HEK293T (cell line): ENCODE measurements at regions not wholly inside any gene's neighbourhood (a gene's known extent, or its start where the extent isn't known, plus 50 kb on each side); places are given as distances from the start of the nearest gene placed in this dataset.

ENCODE experiments used
- CTCF ChIA-PET: fragments of 350-600 bp; formaldehyde crosslinking; extraction: SDS; loops from one replicate; lab custom pipeline; 2021; ENCODE audit warnings: antibody characterized with exemption, inconsistent platforms; lab: Yijun Ruan, JAX
- POLR2A ChIA-PET: fragments of 350-600 bp; formaldehyde crosslinking; extraction: SDS; loops from one replicate; lab custom pipeline; 2020; ENCODE audit warnings: antibody characterized with exemption, inconsistent platforms; lab: Yijun Ruan, JAX
- DNase-seq: peaks from one replicate; pipeline ENCODE4 v3.0.0; 2012; ENCODE audit warnings: mixed read lengths; ENCODE audit errors: extremely low spot score
- ARNT ChIP-seq: fragments of 450-650 bp; IDR thresholded peaks from 2 replicates; pipeline ENCODE4 v1.6.1; 2017; ENCODE audit warnings: mild to moderate bottlenecking
- BHLHE40 ChIP-seq: fragments of 450-650 bp; IDR thresholded peaks from 2 replicates; pipeline ENCODE4 v1.6.1; 2016; ENCODE audit warnings: mild to moderate bottlenecking, moderate library complexity, borderline replicate concordance
- CTBP1 ChIP-seq: fragments of 450-650 bp; IDR thresholded peaks from 2 replicates; pipeline ENCODE4 v1.6.1; 2016; ENCODE audit warnings: borderline replicate concordance
- ELF4 ChIP-seq: fragments of 450-650 bp; IDR thresholded peaks from 2 replicates; pipeline ENCODE4 v1.6.1; 2017; ENCODE audit warnings: antibody characterized with exemption
- FOXA1 ChIP-seq: fragments of 450-650 bp; IDR thresholded peaks from 2 replicates; pipeline ENCODE4 v1.6.1; 2016; ENCODE audit warnings: mild to moderate bottlenecking
- FOXK2 ChIP-seq: fragments of 450-650 bp; IDR thresholded peaks from 2 replicates; pipeline ENCODE4 v1.6.1; 2016; ENCODE audit warnings: mild to moderate bottlenecking
- FOXM1 ChIP-seq: fragments of 450-650 bp; IDR thresholded peaks from 2 replicates; pipeline ENCODE4 v1.6.1; 2017; ENCODE audit warnings: mild to moderate bottlenecking, borderline replicate concordance
- HDGF ChIP-seq: fragments of 450-650 bp; IDR thresholded peaks from 2 replicates; pipeline ENCODE4 v1.6.1; 2017; ENCODE audit warnings: antibody characterized with exemption, borderline replicate concordance
- L3MBTL2 ChIP-seq: fragments of 450-650 bp; conservative IDR thresholded peaks from 2 replicates; pipeline ENCODE4 v1.6.1; 2016; ENCODE audit warnings: mild to moderate bottlenecking
- LEF1 ChIP-seq: fragments of 450-650 bp; IDR thresholded peaks from 2 replicates; pipeline ENCODE4 v1.6.1; 2017; ENCODE audit warnings: mild to moderate bottlenecking, borderline replicate concordance
- NFRKB ChIP-seq: fragments of 450-650 bp; IDR thresholded peaks from 2 replicates; pipeline ENCODE4 v1.6.1; 2016; ENCODE audit warnings: mild to moderate bottlenecking, moderate library complexity
- PKNOX1 ChIP-seq: fragments of 450-650 bp; IDR thresholded peaks from 2 replicates; pipeline ENCODE4 v1.6.1; 2016
- SP1 ChIP-seq: fragments of 450-650 bp; IDR thresholded peaks from 2 replicates; pipeline ENCODE4 v1.6.1; 2017
- SUZ12 ChIP-seq: fragments of 450-650 bp; IDR thresholded peaks from 2 replicates; pipeline ENCODE4 v1.6.1; 2016; ENCODE audit warnings: mild to moderate bottlenecking
- TARDBP ChIP-seq: fragments of 450-650 bp; IDR thresholded peaks from 2 replicates; pipeline ENCODE4 v1.6.1; 2016
- ZNF384 ChIP-seq: fragments of 450-650 bp; IDR thresholded peaks from 2 replicates; pipeline ENCODE4 v1.6.1; 2016

GRCh38 chr1:56202796-56203492 is 376.4 kb downstream of the PLPP3 start:
- ChIA-PET POLR2A (no interaction called here), CTCF (interaction anchor here (0.6 kb wide), 1 partner anchor 26 kb away, joined by 3 read pairs; no protein-coding TSS in a partner anchor)
- no peak for DNase-seq
- no peak for TF ChIP-seq SP1
- TF ChIP-seq ARNT: no peak
- TF ChIP-seq ZNF384: no peak
- no peak for TF ChIP-seq FOXM1
- no peak for TF ChIP-seq HDGF
- TF ChIP-seq FOXK2: no peak
- TF ChIP-seq TARDBP: no peak
- no peak for TF ChIP-seq BHLHE40
- no peak for TF ChIP-seq NFRKB
- no peak for TF ChIP-seq PKNOX1
- TF ChIP-seq SUZ12: no peak

DNA sequence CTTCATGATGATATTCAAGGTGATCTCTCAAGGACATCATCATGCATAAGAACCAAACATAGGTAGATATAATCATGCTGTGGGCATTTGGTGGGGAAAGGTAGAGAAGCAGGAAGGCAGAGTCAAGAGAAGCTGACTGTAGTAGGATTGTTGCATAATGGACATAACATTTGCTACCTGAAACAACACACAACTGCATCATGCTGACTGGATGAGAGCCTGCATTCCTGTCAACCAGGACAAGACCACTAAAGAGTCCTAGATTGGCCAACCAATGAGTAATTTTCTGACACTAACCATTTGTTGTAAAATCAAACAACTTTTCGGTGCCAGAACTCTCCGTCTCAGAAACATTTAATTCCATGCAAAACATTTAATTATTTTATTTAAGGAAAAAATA is 377.2 kb downstream of the PLPP3 start:
- POLR2A ChIA-PET: no interaction called here
- TF ChIP-seq ZNF384 (no peak), CTBP1 (no peak), SP1 (no peak)
- CTCF ChIA-PET: interaction anchor here (0.6 kb wide), 1 partner anchor 25 kb away, joined by 3 read pairs; no protein-coding TSS in a partner anchor

DNA sequence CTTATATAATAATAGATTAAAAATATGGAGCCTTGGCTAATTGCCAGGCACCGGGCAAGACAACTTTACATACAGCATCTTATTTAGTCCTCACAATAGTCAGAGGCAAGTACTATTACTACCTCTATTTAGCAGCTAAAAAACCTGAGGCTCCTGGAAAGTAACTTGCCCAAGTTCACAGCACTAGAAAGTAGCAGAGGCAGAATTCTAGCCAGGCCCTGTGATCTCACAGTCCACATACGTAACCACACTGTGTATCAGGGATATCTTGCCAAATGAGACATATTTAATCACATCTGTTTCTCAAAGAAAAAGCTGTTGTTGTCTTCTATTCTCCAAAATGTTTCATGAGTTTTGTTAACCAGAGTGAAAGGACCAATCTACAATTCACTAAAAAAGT is 378.5 kb downstream of the PLPP3 start:
- ChIA-PET POLR2A (no interaction called here), CTCF (no interaction called here)
- no peak for TF ChIP-seq SP1
- TF ChIP-seq PKNOX1: no peak
- TF ChIP-seq TARDBP: no peak
- TF ChIP-seq NFRKB: no peak
- no peak for TF ChIP-seq ARNT
- TF ChIP-seq CTBP1: no peak
- no peak for TF ChIP-seq HDGF
- TF ChIP-seq LEF1: no peak
- no peak for TF ChIP-seq L3MBTL2
- no peak for DNase-seq

More for the DNA sequence above, 377.2 kb downstream of the PLPP3 start:
- DNase-seq: no peak

DNA sequence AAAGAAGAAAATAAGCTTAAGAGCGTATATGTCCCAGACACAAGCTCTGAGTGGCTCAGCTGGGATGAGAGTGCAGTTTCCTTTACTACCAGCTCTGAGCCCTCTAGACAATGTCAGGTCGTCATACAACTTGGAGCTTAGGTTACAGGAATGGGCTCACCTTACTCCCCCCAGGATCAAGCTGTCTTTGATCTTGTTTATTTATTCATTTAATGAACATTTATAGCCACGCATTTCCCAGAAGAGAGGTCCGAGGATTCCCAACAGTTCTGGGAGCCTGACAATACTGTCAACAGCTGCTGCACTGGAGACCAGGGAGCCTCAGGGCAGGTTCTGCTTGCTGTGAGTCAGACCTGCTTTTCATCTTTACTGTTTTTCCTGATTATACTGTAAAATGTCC is 378.9 kb downstream of the PLPP3 start:
- CTCF ChIA-PET: interaction anchor here (0.6 to 1.3 kb wide), 4 partner anchors 9 to 375 kb away, joined by 3 to 7 read pairs (median 4); no protein-coding TSS in a partner anchor
- TF ChIP-seq LEF1 (0 out of 2 replicates have a peak, but pooled peaks have one; percentile 27), FOXK2 (no peak), ARNT (no peak)
- DNase-seq: peak; percentile 41
- POLR2A ChIA-PET: no interaction called here

- DNase-seq: no peak
- POLR2A ChIA-PET: no interaction called here
- TF ChIP-seq FOXM1 (no peak), SUZ12 (no peak), FOXA1 (no peak), LEF1 (no peak), HDGF (no peak), NFRKB (no peak), L3MBTL2 (no peak), PKNOX1 (no peak), TARDBP (no peak), CTBP1 (no peak), FOXK2 (no peak), BHLHE40 (no peak), ELF4 (no peak), SP1 (no peak), ZNF384 (no peak)
- CTCF ChIA-PET: interaction anchor here (0.6 to 1.3 kb wide), 5 partner anchors 8 to 376 kb away, joined by 3 to 7 read pairs (median 3); no protein-coding TSS in a partner anchor
These were observed 379.4 kb downstream of the PLPP3 start for GRCh38 chr1:56199956-56200355.

DNA sequence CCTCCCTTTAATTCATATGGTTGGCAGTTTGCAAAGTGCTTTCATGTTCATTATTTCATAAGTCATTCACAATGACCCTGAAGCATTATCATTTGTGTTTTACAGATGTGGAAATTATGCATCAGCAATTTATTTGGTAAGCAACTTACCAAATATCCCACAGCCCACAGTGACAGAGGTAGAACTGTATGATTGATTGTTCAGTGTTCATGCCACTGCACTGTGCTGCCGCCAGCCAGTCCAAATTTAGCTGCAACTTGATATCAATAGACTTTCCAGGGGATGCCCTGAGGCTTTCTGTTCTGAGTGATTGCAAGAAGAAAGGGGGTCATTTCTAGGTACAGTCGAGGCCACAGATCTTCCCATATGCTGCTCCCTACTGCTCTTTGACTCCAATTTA is 380.3 kb downstream of the PLPP3 start:
- CTCF ChIA-PET: no interaction called here
- POLR2A ChIA-PET: no interaction called here
- TF ChIP-seq FOXM1 (no peak), NFRKB (no peak), CTBP1 (no peak), PKNOX1 (peak; percentile 93), FOXA1 (no peak), SP1 (no peak)
- no peak for DNase-seq
